CD14-positive monocyte (primary cell): ENCODE measurements at regions not wholly inside any gene's neighbourhood (a gene's known extent, or its start where the extent isn't known, plus 50 kb on each side); places are given as distances from the start of the nearest gene placed in this dataset.

Source experiments
- DNase-seq, 3 donors: peaks; one replicate each; pipeline ENCODE4 v3.0.0-alpha.2; 2011 to 2022
- H2AFZ ChIP-seq: 2 replicates; pipeline ENCODE4 v1.6.0; 2012; ENCODE audit warnings: mild to moderate bottlenecking, low read depth, low read length, inconsistent platforms; ENCODE audit not compliant: insufficient read depth, poor library complexity, severe bottlenecking
- H3K27ac ChIP-seq, 2 donors: 1 replicate in 1 of 2; 2 replicates in 1 of 2; pipeline ENCODE4 v1.5.1; 2012 to 2013; ENCODE audit warnings: low read length in 2 of 2, control low read depth in 1 of 2, inconsistent platforms in 1 of 2, low read depth in 1 of 2, mild to moderate bottlenecking in 1 of 2
- H3K27me3 ChIP-seq, 2 donors: one replicate each; pipeline versions ENCODE4 v1.6.0 to v1.6.1; 2011 to 2013; ENCODE audit warnings: low read length in 2 of 2; ENCODE audit not compliant: control insufficient read depth in 2 of 2, insufficient read depth in 2 of 2
- H3K36me3 ChIP-seq, 2 donors: replicated peaks in 1 of 2; 1 replicate in 1 of 2; 2 replicates in 1 of 2; pipeline versions ENCODE4 v1.5.1 to v1.6.1; 2012 to 2013; ENCODE audit warnings: low read length in 2 of 2, control low read depth in 1 of 2, inconsistent platforms in 1 of 2, mild to moderate bottlenecking in 1 of 2; ENCODE audit not compliant: insufficient read depth in 2 of 2, control insufficient read depth in 1 of 2
- H3K4me1 ChIP-seq, 2 donors: 1 replicate in 1 of 2; 2 replicates in 1 of 2; pipeline versions ENCODE4 v1.5.1 to v1.6.1; 2012 to 2013; ENCODE audit warnings: low read length in 2 of 2, control low read depth in 1 of 2, inconsistent platforms in 1 of 2, mild to moderate bottlenecking in 1 of 2, moderate library complexity in 1 of 2; ENCODE audit not compliant: insufficient read depth in 2 of 2, control insufficient read depth in 1 of 2
- H3K4me2 ChIP-seq: replicated peaks from 2 replicates; pipeline ENCODE3; 2012; ENCODE audit warnings: low read length, moderate library complexity, mild to moderate bottlenecking; ENCODE audit not compliant: poor library complexity, severe bottlenecking; ENCODE audit errors: extremely low read depth
- H3K4me3 ChIP-seq, 3 experiments: fragments of 200-600 bp in 1 of 3; sonication (generic) in 1 of 3; replicated peaks in 1 of 3; 1 replicate in 2 of 3; 2 replicates in 1 of 3; pipeline ENCODE4 v1.5.1; 2011 to 2013; ENCODE audit warnings: low read length in 3 of 3, mild to moderate bottlenecking in 3 of 3, control low read depth in 2 of 3, low read depth in 2 of 3, inconsistent platforms in 1 of 3, moderate library complexity in 1 of 3
- H3K79me2 ChIP-seq: 2 replicates; pipeline ENCODE4 v1.6.0; 2012; ENCODE audit warnings: mild to moderate bottlenecking, control low read depth, inconsistent platforms, low read length, moderate library complexity; ENCODE audit not compliant: insufficient read depth
- H3K9ac ChIP-seq: 2 replicates; pipeline ENCODE4 v1.6.0; 2017; ENCODE audit warnings: low read length, mild to moderate bottlenecking; ENCODE audit not compliant: insufficient read depth, poor library complexity, severe bottlenecking
- H3K9me3 ChIP-seq, 2 donors: replicated peaks in 1 of 2; 1 replicate in 1 of 2; 2 replicates in 1 of 2; pipeline versions ENCODE4 v1.5.1 to v1.6.1; 2012 to 2013; ENCODE audit warnings: low read length in 2 of 2, control low read depth in 1 of 2; ENCODE audit not compliant: control insufficient read depth in 1 of 2, insufficient read depth in 1 of 2
- H4K20me1 ChIP-seq: 2 replicates; pipeline ENCODE4 v1.6.0; 2012; ENCODE audit warnings: mild to moderate bottlenecking, low read length, control low read depth, moderate library complexity; ENCODE audit not compliant: insufficient read depth
- H3K27ac Mint-ChIP-seq, 7 donors: one replicate each; pipeline ENCODE4 v1.8.0; 2020; ENCODE audit warnings: mild to moderate bottlenecking in 7 of 7, mixed read lengths in 7 of 7, moderate library complexity in 6 of 7, inconsistent platforms in 2 of 7
- H3K27me3 Mint-ChIP-seq, 3 donors: one replicate each; pipeline ENCODE4 v1.8.0; 2021 to 2022; ENCODE audit warnings: low read depth in 3 of 3, mild to moderate bottlenecking in 3 of 3, mixed read lengths in 3 of 3, moderate library complexity in 3 of 3, inconsistent platforms in 1 of 3
- H3K36me3 Mint-ChIP-seq, 2 donors: one replicate each; pipeline ENCODE4 v1.8.0; 2020; ENCODE audit warnings: mixed read lengths in 2 of 2, inconsistent platforms in 1 of 2, mild to moderate bottlenecking in 1 of 2
- H3K4me1 Mint-ChIP-seq: one replicate; pipeline ENCODE4 v1.8.0; 2020; ENCODE audit warnings: mild to moderate bottlenecking, mixed read lengths
- H3K4me3 Mint-ChIP-seq, 2 donors: one replicate each; pipeline ENCODE4 v1.8.0; 2020; ENCODE audit warnings: mild to moderate bottlenecking in 2 of 2, mixed read lengths in 2 of 2, moderate library complexity in 1 of 2
- H3K9me3 Mint-ChIP-seq, 7 donors: one replicate each; pipeline ENCODE4 v1.8.0; 2020 to 2022; ENCODE audit warnings: mixed read lengths in 7 of 7, mild to moderate bottlenecking in 6 of 7, moderate library complexity in 6 of 7, inconsistent platforms in 2 of 7
- CTCF ChIP-seq: fragments of 200-600 bp; IDR thresholded peaks from one replicate; pipeline ENCODE4 v1.8.0; 2022; ENCODE audit warnings: antibody characterized with exemption, mild to moderate bottlenecking
- WGBS: methylation state at CpG from one replicate; pipeline ENCODE4 v1.1.5; 2013; ENCODE audit warnings: missing lambda C conversion rate; ENCODE audit not compliant: insufficient coverage; 5-methylcytosine and 5-hydroxymethylcytosine counted together
- intact Hi-C, 2 donors: fragments of 100-400 bp; cut with micrococcal nuclease; formaldehyde crosslinking; loops; one replicate each; pipeline versions ENCODE4 v1.15.0 to v1.15.1; 2023

- intact Hi-C loops, result no loop called here
- Histone ChIP-seq H4K20me1 (no peaks in the 10 kb centered on the region), H3K4me2 (no peak overlapping the region), H3K27ac (no peak overlapping the region), H3K27me3 (no peaks in the 10 kb centered on the region), H3K4me1 (no peaks in the 10 kb centered on the region), H2AFZ (no peak overlapping the region), H3K36me3 (no peaks in the 10 kb centered on the region), H3K9me3 (peaks cover 30 to 62% of the 10 kb centered on the region in 2 donors), H3K9ac (no peak overlapping the region), H3K4me3 (no peak overlapping the region), H3K79me2 (no peaks in the 10 kb centered on the region)
- WGBS, result no CpG with 5 or more reads among the region's 1 CpG
- no peak for TF ChIP-seq CTCF
- Mint-ChIP-seq H3K36me3 (no peaks in the 10 kb centered on the region), H3K4me1 (no peaks in the 10 kb centered on the region), H3K4me3 (no peak overlapping the region), H3K9me3 (peaks cover 24 to 40% (median 27%) of the 10 kb centered on the region in 7 donors), H3K27ac (no peak overlapping the region), H3K27me3 (no peaks in the 10 kb centered on the region)
- DNase-seq, result no peak
These were observed 456.1 kb downstream of the OCA2 start for GRCh38 chr15:27642981-27643380.

- H3K4me3 ChIP-seq, result no peak overlapping the region
- DNase-seq, result no peak
- H3K36me3 Mint-ChIP-seq, result no peaks in the 10 kb centered on the region
- H3K27ac Mint-ChIP-seq, result no peak overlapping the region
- no peak overlapping the region for H2AFZ ChIP-seq
- no peak overlapping the region for H3K27ac ChIP-seq
- no peak overlapping the region for H3K9ac ChIP-seq
- no peaks in the 10 kb centered on the region for H3K27me3 Mint-ChIP-seq
- TF ChIP-seq CTCF, result no peak
- no peaks in the 10 kb centered on the region for H3K4me1 ChIP-seq
- WGBS, result 93% methylated on average over 9 of the region's 9 CpGs
- intact Hi-C loops, result no loop called here
- no peaks in the 10 kb centered on the region for H4K20me1 ChIP-seq
- H3K4me2 ChIP-seq, result no peak overlapping the region
- H3K9me3 ChIP-seq, result peaks cover 27 to 60% of the 10 kb centered on the region in 2 donors
- H3K9me3 Mint-ChIP-seq, result peaks cover 17 to 35% (median 27%) of the 10 kb centered on the region in 7 donors
- H3K4me1 Mint-ChIP-seq, result no peaks in the 10 kb centered on the region
- no peaks in the 10 kb centered on the region for H3K27me3 ChIP-seq
- no peaks in the 10 kb centered on the region for H3K36me3 ChIP-seq
- no peaks in the 10 kb centered on the region for H3K79me2 ChIP-seq
- no peak overlapping the region for H3K4me3 Mint-ChIP-seq
These were observed 459.5 kb downstream of the OCA2 start for GRCh38 chr15:27639595-27639994.
